ENCODE measurements at regions not wholly inside any gene's neighbourhood (a gene's known extent, or its start where the extent isn't known, plus 50 kb on each side); places are given as distances from the start of the nearest gene placed in this dataset.

- no peak for DNase-seq
- H3K36me3 ChIP-seq, result no peaks in the 10 kb centered on the region
- H3K27me3 ChIP-seq, result no peaks in the 10 kb centered on the region
- no peaks in the 10 kb centered on the region for H3K9me3 ChIP-seq
- no peak overlapping the region for H3K4me3 ChIP-seq
Measured at GRCh38 chr1:188941986-188942385, 1535.7 kb downstream of the BRINP3 start.

- Histone ChIP-seq H3K36me3 (no peaks in the 10 kb centered on the region), H3K4me3 (no peak overlapping the region), H3K9me3 (no peaks in the 10 kb centered on the region), H3K27me3 (no peaks in the 10 kb centered on the region)
- no peak for DNase-seq
Measured at GRCh38 chr1:188949701-188950100, 1528.0 kb downstream of the BRINP3 start.

- no peak for DNase-seq
- Histone ChIP-seq H3K9me3 (no peaks in the 10 kb centered on the region), H3K4me3 (no peak overlapping the region), H3K27me3 (no peaks in the 10 kb centered on the region), H3K36me3 (no peaks in the 10 kb centered on the region)
Measured at GRCh38 chr1:188958461-188959115, 1519.1 kb downstream of the BRINP3 start.

GRCh38 chr1:188986745-188987417 is 1490.8 kb downstream of the BRINP3 start:
- no peaks in the 10 kb centered on the region for H3K36me3 ChIP-seq

GRCh38 chr1:188988589-188988988 is 1489.1 kb downstream of the BRINP3 start:
- Histone ChIP-seq H3K27me3 (no peaks in the 10 kb centered on the region), H3K9me3 (peaks cover 2% of the 10 kb centered on the region; the same call in 1 of the 2 replicates), H3K4me3 (no peak overlapping the region), H3K36me3 (no peaks in the 10 kb centered on the region)
- DNase-seq, result no peak

More at GRCh38 chr1:188986745-188987417, 1490.8 kb downstream of the BRINP3 start:
- Histone ChIP-seq H3K9me3 (peaks cover 4% of the 10 kb centered on the region; the same call in 1 of the 2 replicates), H3K27me3 (no peaks in the 10 kb centered on the region), H3K4me3 (no peak overlapping the region)
- DNase-seq, result no peak

GRCh38 chr1:188991221-188991930 is 1486.3 kb downstream of the BRINP3 start:
- no peak for DNase-seq
- Histone ChIP-seq H3K36me3 (no peaks in the 10 kb centered on the region), H3K27me3 (no peaks in the 10 kb centered on the region), H3K4me3 (no peak overlapping the region), H3K9me3 (no peaks in the 10 kb centered on the region)

GRCh38 chr1:189007824-189008223 is 1469.8 kb downstream of the BRINP3 start:
- no peaks in the 10 kb centered on the region for H3K36me3 ChIP-seq
- H3K4me3 ChIP-seq, result no peak overlapping the region
- DNase-seq, result no peak
- no peaks in the 10 kb centered on the region for H3K9me3 ChIP-seq
- no peaks in the 10 kb centered on the region for H3K27me3 ChIP-seq

- DNase-seq, result no peak
- Histone ChIP-seq H3K9me3 (no peaks in the 10 kb centered on the region), H3K27me3 (no peaks in the 10 kb centered on the region), H3K4me3 (no peak overlapping the region), H3K36me3 (no peaks in the 10 kb centered on the region)
Measured at GRCh38 chr1:189021577-189021976, 1456.1 kb downstream of the BRINP3 start.

GRCh38 chr1:189022015-189022414 is 1455.6 kb downstream of the BRINP3 start:
- Histone ChIP-seq H3K9me3 (no peaks in the 10 kb centered on the region), H3K36me3 (no peaks in the 10 kb centered on the region), H3K4me3 (no peak overlapping the region), H3K27me3 (no peaks in the 10 kb centered on the region)
- no peak for DNase-seq

- Histone ChIP-seq H3K27me3 (no peaks in the 10 kb centered on the region), H3K4me3 (no peak overlapping the region), H3K9me3 (no peaks in the 10 kb centered on the region), H3K36me3 (no peaks in the 10 kb centered on the region)
- DNase-seq, result no peak
Measured at GRCh38 chr1:189027512-189027911, 1450.2 kb downstream of the BRINP3 start.

- Histone ChIP-seq H3K36me3 (no peaks in the 10 kb centered on the region), H3K9me3 (no peaks in the 10 kb centered on the region), H3K27me3 (no peaks in the 10 kb centered on the region), H3K4me3 (no peak overlapping the region)
- DNase-seq, result no peak
Measured at GRCh38 chr1:189033169-189033568, 1444.5 kb downstream of the BRINP3 start.

GRCh38 chr1:189036628-189037027 is 1441.0 kb downstream of the BRINP3 start:
- no peak overlapping the region for H3K4me3 ChIP-seq
- DNase-seq, result no peak
- H3K9me3 ChIP-seq, result no peaks in the 10 kb centered on the region
- H3K27me3 ChIP-seq, result no peaks in the 10 kb centered on the region
- no peaks in the 10 kb centered on the region for H3K36me3 ChIP-seq

- Histone ChIP-seq H3K27me3 (no peaks in the 10 kb centered on the region), H3K36me3 (no peaks in the 10 kb centered on the region), H3K9me3 (no peaks in the 10 kb centered on the region), H3K4me3 (no peak overlapping the region)
- DNase-seq, result no peak
Measured at GRCh38 chr1:189046127-189046526, 1431.5 kb downstream of the BRINP3 start.

GRCh38 chr1:189084811-189085210 is 1392.9 kb downstream of the BRINP3 start:
- Histone ChIP-seq H3K27me3 (no peaks in the 10 kb centered on the region), H3K9me3 (no peaks in the 10 kb centered on the region), H3K4me3 (no peak overlapping the region), H3K36me3 (no peaks in the 10 kb centered on the region)
- no peak for DNase-seq

- H3K36me3 ChIP-seq, result no peaks in the 10 kb centered on the region
- no peak for DNase-seq
- H3K9me3 ChIP-seq, result no peaks in the 10 kb centered on the region
- no peaks in the 10 kb centered on the region for H3K27me3 ChIP-seq
- H3K4me3 ChIP-seq, result no peak overlapping the region
Measured at GRCh38 chr1:189103956-189104355, 1373.7 kb downstream of the BRINP3 start.

GRCh38 chr1:189117072-189117770 is 1360.4 kb downstream of the BRINP3 start:
- Histone ChIP-seq H3K36me3 (no peaks in the 10 kb centered on the region), H3K27me3 (no peaks in the 10 kb centered on the region), H3K9me3 (no peaks in the 10 kb centered on the region), H3K4me3 (no peak overlapping the region)
- no peak for DNase-seq

- no peaks in the 10 kb centered on the region for H3K36me3 ChIP-seq
- DNase-seq, result no peak
Measured at GRCh38 chr1:189121941-189122340, 1355.7 kb downstream of the BRINP3 start.

More at GRCh38 chr1:189121941-189122340, 1355.7 kb downstream of the BRINP3 start:
- Histone ChIP-seq H3K9me3 (peaks cover 8% of the 10 kb centered on the region; the same call in 1 of the 2 replicates), H3K4me3 (no peak overlapping the region), H3K27me3 (no peaks in the 10 kb centered on the region)

Measured in MG63 (cell line).